ENCODE measurements at regions not wholly inside any gene's neighbourhood (a gene's known extent, or its start where the extent isn't known, plus 50 kb on each side); places are given as distances from the start of the nearest gene placed in this dataset.

DNA sequence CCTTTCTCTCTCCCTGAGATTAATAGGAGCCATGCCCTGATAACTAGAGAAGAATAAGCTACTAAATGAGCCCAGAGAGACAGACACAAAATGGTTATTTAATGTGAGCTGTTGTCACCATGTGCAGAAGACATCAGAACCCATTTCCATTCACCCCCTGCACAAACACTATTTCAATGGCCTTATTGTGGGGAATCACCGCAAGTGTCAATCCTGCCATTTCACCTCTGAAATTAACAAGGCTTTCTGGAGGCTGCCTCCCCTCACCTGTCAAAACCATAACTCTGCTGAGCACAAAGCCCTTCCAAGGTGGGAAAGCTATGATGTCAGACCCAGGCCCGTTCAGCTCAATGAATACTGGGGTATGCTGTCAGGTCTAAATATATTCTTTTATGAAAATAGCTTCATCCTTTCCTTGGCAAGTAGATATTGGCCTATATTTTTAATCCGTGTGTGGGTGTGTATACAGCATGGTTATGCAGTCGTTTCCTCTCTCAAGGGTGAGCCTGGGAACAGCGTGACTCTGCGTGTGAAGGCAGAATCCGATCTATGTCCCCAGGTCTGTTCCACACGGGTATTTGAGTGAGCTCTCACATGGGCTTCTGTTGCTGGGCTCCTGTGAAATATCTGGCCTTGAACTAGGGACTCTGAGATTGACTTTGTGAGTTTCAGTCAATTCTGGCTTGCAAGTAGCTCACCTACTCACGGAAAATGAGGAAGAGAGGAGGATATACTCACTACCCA, 266.3 kb downstream of the FBXW7 start:
- no peak for DNase-seq (ENCODE audit: low spot score, unreplicated experiment)
- H3K4me1 Mint-ChIP-seq (ENCODE audit: low read depth) = peaks cover 5% of the 10 kb centered on the region
- no peak overlapping the region for H3K4me3 Mint-ChIP-seq (ENCODE audit: low read depth)
- no peak overlapping the region for H3K27ac Mint-ChIP-seq
- peaks cover 6% of the 10 kb centered on the region for H3K27me3 Mint-ChIP-seq
- no peak for TF ChIP-seq CTCF (IDR thresholded peaks at IDR 0.05; ENCODE audit: unreplicated experiment)
- H3K36me3 Mint-ChIP-seq (ENCODE audit: insufficient read depth) = no peaks in the 10 kb centered on the region
- H3K9me3 Mint-ChIP-seq (ENCODE audit: low read depth) = no peaks in the 10 kb centered on the region

DNA sequence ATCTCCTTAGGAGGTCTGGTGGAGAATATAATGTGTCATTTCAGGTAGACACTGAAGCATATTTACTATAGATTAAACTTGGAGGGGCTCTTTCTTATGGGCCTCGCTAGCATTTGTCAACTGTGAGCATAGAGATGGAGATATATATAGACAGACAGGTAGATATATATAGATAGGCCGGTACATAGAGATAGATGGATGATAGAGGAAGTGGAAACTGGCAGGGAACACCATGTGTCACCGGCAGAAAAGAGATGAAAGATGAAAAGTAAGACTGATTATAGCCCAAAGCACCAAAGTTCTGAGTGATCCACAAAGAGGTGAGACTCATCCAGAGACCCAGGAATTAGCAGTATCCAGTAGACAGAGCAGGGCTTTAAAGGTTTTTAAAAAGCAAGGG, 268.1 kb downstream of the FBXW7 start:
- no peak for DNase-seq (ENCODE audit: low spot score, unreplicated experiment)
- Mint-ChIP-seq H3K9me3 (ENCODE audit: low read depth) (peaks cover 2% of the 10 kb centered on the region), H3K4me1 (ENCODE audit: low read depth) (peaks cover 5% of the 10 kb centered on the region), H3K27me3 (peaks cover 6% of the 10 kb centered on the region), H3K4me3 (ENCODE audit: low read depth) (no peak overlapping the region), H3K27ac (no peak overlapping the region), H3K36me3 (ENCODE audit: insufficient read depth) (no peaks in the 10 kb centered on the region)
- no peak for TF ChIP-seq CTCF (IDR thresholded peaks at IDR 0.05; ENCODE audit: unreplicated experiment)

DNA sequence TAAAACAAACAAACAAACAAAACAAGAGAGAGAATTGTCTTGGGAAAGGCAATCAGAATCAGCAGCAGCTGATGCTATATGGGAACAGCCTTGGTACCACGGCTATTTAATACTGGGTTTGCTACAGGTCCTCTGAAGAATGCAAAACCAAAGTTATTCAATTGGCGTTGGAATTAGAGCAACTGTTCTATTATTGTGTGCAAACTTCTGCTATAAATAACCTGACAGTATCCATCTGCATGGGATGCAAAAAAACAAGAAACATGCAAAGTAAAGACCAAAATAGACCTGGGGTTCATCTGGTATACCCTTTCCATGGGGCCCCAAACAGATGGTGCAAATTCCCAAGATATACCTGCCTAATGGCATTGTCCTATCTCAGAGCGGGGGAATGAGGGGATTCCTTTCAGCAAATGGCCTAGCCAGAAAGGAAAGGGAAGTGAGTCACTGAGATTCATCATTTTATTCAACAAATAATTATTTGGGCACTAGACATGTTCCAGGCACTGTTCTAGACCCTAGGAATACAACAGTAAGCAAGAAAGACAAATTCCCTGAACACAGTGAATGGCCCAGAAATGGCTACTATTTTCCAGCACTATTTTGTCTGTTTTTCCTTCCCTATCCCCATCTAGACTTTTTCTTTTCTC, 268.9 kb downstream of the FBXW7 start:
- H3K9me3 Mint-ChIP-seq (ENCODE audit: low read depth) = peaks cover 4% of the 10 kb centered on the region
- H3K4me1 Mint-ChIP-seq (ENCODE audit: low read depth) = peaks cover 5% of the 10 kb centered on the region
- H3K36me3 Mint-ChIP-seq (ENCODE audit: insufficient read depth) = no peaks in the 10 kb centered on the region
- no peak for TF ChIP-seq CTCF (IDR thresholded peaks at IDR 0.05; ENCODE audit: unreplicated experiment)
- peaks cover 6% of the 10 kb centered on the region for H3K27me3 Mint-ChIP-seq
- H3K4me3 Mint-ChIP-seq (ENCODE audit: low read depth) = no peak overlapping the region
- DNase-seq (ENCODE audit: low spot score, unreplicated experiment) = no peak
- no peak overlapping the region for H3K27ac Mint-ChIP-seq

GRCh38 chr4:152265149-152265621, 270.7 kb downstream of the FBXW7 start:
- peaks cover 1% of the 10 kb centered on the region for H3K36me3 Mint-ChIP-seq (ENCODE audit: insufficient read depth)
- H3K27ac Mint-ChIP-seq = no peak overlapping the region
- peaks cover 3% of the 10 kb centered on the region for H3K27me3 Mint-ChIP-seq
- peaks cover 5% of the 10 kb centered on the region for H3K4me1 Mint-ChIP-seq (ENCODE audit: low read depth)
- peaks cover 11% of the 10 kb centered on the region for H3K9me3 Mint-ChIP-seq (ENCODE audit: low read depth)
- DNase-seq (ENCODE audit: low spot score, unreplicated experiment) = no peak
- TF ChIP-seq CTCF (IDR thresholded peaks at IDR 0.05; ENCODE audit: unreplicated experiment) = no peak
- H3K4me3 Mint-ChIP-seq (ENCODE audit: low read depth) = no peak overlapping the region

DNA sequence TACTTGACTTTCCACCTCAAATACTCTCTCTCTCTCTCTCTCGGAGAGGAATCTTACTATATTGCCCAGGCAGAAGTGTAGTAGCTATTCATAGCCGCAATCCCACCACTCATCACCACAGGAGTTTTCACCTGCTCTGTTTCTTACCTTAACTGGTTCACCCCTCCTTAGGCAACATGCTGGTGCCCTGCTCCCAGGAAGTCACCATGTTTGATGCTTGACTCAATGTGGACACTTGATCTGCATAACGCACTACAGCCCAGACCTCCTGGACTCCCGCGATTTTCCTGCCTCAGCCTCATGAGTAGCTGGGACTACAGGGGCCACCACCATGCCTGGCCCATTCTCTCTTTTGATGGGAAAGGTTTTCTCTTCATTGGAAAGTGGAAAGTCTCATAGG, 271.8 kb downstream of the FBXW7 start:
- DNase-seq (ENCODE audit: low spot score, unreplicated experiment) = no peak
- Mint-ChIP-seq H3K9me3 (ENCODE audit: low read depth) (peaks cover 15% of the 10 kb centered on the region), H3K27ac (no peak overlapping the region), H3K36me3 (ENCODE audit: insufficient read depth) (peaks cover 1% of the 10 kb centered on the region), H3K4me1 (ENCODE audit: low read depth) (peaks cover 7% of the 10 kb centered on the region), H3K4me3 (ENCODE audit: low read depth) (no peak overlapping the region), H3K27me3 (peaks cover 3% of the 10 kb centered on the region)
- no peak for TF ChIP-seq CTCF (IDR thresholded peaks at IDR 0.05; ENCODE audit: unreplicated experiment)

Data from progenitor cell of endocrine pancreas (in vitro differentiated cells).